ENCODE measurements at regions not wholly inside any gene's neighbourhood (a gene's known extent, or its start where the extent isn't known, plus 50 kb on each side); places are given as distances from the start of the nearest gene placed in this dataset.

DNA sequence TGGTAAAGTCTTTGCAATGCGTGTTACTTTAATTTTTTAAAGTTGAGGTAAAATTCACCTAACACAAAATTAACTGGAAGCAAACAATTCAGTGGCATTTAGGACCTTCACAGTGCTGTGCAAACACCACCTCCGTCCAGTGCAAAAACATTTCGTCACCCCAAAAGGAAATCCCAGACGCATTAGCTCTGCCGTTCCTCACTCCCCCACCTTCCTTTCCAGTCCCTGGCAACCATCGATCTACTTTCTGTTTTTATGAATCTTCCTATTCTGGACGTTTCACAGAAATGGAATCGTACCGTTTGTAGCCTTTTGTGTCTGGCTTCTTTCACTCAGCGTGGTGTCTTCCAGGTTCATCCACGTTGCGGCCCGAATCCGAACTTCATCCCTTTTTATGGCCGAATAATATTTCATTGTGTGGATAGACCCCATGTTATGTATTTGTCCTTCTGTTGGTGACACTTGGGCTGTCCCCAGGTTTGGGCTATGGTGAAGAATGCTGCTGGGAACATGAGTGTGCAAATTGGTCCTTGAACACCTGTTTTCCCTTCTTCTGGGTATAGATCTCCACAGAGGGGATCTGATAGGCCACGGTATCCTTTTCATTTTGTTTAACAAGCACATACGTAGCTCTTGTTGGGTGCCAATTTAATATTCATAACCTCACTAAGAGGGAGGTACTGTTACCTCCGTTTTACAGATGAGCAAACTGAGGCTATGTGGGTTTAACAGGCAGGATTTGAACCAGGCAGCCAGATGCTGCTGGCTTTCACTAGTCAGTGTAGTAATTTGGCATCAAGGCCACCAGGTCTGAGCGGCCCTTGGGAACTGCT lies 232.0 kb upstream of the GSE1 start:
- Mint-ChIP-seq H3K27ac (peak overlapping the region; percentile 23 to 80 (median 58)), H3K27me3 (ENCODE audit: low read depth) (no peaks in the 10 kb centered on the region), H3K36me3 (ENCODE audit: low read depth) (no peaks in the 10 kb centered on the region), H3K4me1 (peaks cover 62% of the 10 kb centered on the region), H3K4me3 (no peak overlapping the region), H3K9me3 (no peaks in the 10 kb centered on the region)
- TF ChIP-seq, protein P1, sequence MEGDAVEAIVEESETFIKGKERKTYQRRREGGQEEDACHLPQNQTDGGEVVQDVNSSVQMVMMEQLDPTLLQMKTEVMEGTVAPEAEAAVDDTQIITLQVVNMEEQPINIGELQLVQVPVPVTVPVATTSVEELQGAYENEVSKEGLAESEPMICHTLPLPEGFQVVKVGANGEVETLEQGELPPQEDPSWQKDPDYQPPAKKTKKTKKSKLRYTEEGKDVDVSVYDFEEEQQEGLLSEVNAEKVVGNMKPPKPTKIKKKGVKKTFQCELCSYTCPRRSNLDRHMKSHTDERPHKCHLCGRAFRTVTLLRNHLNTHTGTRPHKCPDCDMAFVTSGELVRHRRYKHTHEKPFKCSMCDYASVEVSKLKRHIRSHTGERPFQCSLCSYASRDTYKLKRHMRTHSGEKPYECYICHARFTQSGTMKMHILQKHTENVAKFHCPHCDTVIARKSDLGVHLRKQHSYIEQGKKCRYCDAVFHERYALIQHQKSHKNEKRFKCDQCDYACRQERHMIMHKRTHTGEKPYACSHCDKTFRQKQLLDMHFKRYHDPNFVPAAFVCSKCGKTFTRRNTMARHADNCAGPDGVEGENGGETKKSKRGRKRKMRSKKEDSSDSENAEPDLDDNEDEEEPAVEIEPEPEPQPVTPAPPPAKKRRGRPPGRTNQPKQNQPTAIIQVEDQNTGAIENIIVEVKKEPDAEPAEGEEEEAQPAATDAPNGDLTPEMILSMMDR (IDR thresholded peaks at IDR 0.05; ENCODE audit: unreplicated experiment in 3 of 3) = no peak

DNA sequence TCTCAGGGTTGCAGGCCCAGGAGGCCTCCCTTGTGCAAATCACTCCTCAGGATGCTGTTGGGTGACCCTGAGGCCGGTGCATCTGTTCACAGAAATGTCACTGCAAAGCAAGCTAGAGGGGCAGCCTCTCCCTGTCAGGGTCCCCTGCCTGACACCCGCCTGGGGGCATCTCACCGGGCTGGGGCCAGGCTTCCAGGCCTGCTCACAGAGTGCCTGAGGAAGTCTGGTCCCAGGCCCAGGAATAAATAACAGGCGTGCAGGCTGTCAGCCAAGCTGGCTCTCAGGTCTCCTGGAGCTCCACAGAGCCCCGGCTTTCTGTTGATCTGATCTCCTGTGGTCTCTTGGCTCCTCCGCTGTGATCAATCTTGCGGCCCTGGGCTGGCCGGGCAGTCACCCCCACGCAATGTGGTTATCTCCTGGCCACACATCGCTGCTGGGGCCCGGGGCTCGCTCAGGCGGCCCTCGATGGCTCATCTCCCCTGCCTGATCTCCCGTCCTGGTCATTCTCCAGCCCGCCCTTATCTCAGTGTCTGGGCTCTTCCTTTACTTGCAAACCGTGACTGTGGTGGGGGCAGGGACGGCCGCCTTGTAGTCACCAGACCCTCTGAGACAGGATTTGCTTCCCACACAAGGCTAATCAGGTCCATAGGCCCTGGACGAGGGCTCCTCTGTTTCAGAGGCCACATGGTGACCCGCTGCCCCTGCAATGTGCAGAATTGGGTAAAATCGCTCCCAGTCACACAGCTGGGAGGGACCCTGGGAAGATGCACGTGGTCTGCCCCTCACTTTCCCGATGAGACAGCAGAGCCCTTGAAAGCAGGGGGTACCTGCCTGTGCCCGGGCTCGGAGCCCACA lies 231.2 kb upstream of the GSE1 start:
- TF ChIP-seq, protein P1 (IDR thresholded peaks at IDR 0.05; ENCODE audit: unreplicated experiment in 3 of 3) = no peak
- peak overlapping the region; percentile 8 to 46 (median 34) for H3K4me3 Mint-ChIP-seq
- H3K27me3 Mint-ChIP-seq (ENCODE audit: low read depth) = no peaks in the 10 kb centered on the region
- H3K9me3 Mint-ChIP-seq = no peaks in the 10 kb centered on the region
- H3K4me1 Mint-ChIP-seq = peaks cover 60% of the 10 kb centered on the region
- peak overlapping the region; percentile 74 to 91 (median 80) for H3K27ac Mint-ChIP-seq
- no peaks in the 10 kb centered on the region for H3K36me3 Mint-ChIP-seq (ENCODE audit: low read depth)

DNA sequence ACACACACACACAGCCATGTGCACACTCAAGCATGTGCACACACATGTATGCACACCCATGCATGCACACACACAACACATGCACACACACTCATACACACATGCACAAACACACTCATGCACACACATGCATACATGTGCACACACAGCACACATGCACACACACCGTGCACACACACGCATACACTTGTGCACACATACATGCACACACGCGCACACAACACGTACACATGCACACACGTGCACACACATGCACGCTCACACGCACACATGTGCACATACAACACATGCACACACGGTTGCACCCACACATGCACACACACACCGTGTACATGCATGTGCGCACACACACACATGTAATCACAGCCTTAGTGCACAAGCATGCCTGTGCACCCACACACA lies 230.4 kb upstream of the GSE1 start:
- Mint-ChIP-seq H3K27me3 (ENCODE audit: low read depth) (no peaks in the 10 kb centered on the region), H3K9me3 (no peaks in the 10 kb centered on the region), H3K4me1 (peaks cover 52% of the 10 kb centered on the region), H3K27ac (peak overlapping the region in 2 of 3 experiments; percentile 57 to 59), H3K4me3 (no peak overlapping the region), H3K36me3 (ENCODE audit: low read depth) (no peaks in the 10 kb centered on the region)
- TF ChIP-seq, protein P1 (IDR thresholded peaks at IDR 0.05; ENCODE audit: unreplicated experiment in 3 of 3) = no peak

DNA sequence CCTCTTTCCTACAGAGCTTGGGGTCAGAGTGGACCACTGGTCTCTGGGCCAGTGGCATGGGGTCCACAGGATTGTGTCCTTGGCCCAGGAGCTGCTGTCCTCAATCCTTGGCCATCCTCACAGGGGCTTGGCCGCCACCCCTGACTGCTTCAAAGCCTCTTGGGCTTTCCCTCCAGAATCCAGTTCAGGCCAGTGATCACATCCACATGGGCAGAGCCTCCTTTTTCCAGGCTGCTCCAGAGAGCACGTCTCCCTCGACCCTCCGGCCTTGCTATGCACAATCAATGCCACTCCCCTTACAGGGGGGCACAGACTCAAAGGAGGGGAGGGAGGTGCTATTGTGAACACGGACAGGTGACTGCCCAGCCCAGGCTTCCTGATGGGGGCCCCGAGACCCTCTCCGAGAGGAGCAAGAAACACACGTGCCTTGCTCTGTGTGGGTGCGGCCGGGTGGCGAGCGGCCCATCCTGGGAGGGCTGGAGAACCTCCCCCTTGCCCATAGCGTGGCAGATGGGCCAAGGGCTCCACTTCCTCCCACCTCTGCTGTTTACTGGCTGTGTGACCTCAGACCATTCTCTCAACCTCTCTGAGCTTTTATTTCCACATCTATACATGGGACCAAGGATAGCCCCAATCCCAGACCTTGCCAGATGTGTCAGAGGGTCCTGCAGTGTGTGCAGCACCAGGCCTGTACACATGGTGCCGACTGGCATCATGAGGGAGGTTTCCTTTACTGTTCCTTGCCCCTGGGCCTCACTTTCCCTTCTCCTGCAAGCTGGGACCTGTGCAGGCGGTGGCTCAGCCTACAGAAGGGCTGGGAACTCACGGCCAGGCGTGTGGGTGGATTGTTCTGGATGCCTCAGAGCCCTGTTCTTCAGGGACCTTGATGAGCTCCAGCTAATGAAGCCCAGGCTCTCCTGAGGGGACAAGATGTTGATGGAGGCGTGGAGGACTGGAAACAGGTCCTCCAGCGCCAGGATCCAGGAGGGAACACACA lies 229.0 kb upstream of the GSE1 start:
- Mint-ChIP-seq H3K4me1 (peaks cover 48% of the 10 kb centered on the region), H3K9me3 (no peaks in the 10 kb centered on the region), H3K27me3 (ENCODE audit: low read depth) (peaks cover 5% of the 10 kb centered on the region), H3K4me3 (no peak overlapping the region), H3K27ac (peak overlapping the region; percentile 57 to 65 (median 59)), H3K36me3 (ENCODE audit: low read depth) (no peaks in the 10 kb centered on the region)
- TF ChIP-seq, protein P1 (IDR thresholded peaks at IDR 0.05; ENCODE audit: unreplicated experiment in 3 of 3) = no peak

DNA sequence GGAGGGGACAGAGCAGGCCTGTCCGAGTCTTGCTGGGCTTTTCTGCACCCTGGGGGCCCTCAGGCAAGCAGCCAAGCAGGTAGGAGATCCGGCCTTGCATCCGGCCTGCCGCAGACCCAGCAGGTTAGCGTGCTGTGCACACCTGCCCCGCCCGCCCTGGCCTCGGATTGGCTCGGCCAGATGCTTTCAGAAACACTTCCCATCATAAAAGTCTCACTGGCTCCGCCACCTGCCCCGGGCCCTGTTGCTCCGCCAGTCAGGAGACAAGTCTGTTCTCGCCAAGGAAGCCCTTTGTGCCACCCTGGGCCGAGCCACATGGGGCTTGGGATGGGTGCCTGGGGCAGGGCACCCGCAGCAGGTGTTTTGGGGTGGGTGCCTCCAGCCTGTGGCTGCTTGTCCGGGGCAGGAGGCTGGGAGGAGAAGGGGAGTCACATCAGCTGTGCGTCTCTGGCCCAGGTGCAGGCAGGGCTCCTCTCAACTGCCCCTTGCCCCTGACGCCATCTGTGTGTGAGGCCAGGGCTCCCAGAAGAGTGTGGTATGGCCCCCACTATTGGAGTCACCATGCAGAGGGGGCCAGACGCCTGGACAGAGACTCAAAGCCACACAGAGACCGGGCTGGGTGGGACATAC lies 228.2 kb upstream of the GSE1 start:
- Mint-ChIP-seq H3K4me1 (peaks cover 47% of the 10 kb centered on the region), H3K27me3 (ENCODE audit: low read depth) (peaks cover 5% of the 10 kb centered on the region), H3K36me3 (ENCODE audit: low read depth) (no peaks in the 10 kb centered on the region), H3K4me3 (no peak overlapping the region), H3K27ac (peak overlapping the region in 2 of 3 experiments; percentile 48 to 65), H3K9me3 (no peaks in the 10 kb centered on the region)
- TF ChIP-seq, protein P1 (IDR thresholded peaks at IDR 0.05; ENCODE audit: unreplicated experiment in 3 of 3) = no peak

Measured in nephron (organoid).